A549 (cell line): ENCODE measurements at regions not wholly inside any gene's neighbourhood (a gene's known extent, or its start where the extent isn't known, plus 50 kb on each side); places are given as distances from the start of the nearest gene placed in this dataset.

Experiments
- ATAC-seq, 2 experiments: fragments of 200-7000 bp in 1 of 2; fragments of >200 bp in 1 of 2; cut with Nextera tagmentation in 1 of 2; cut with Tn5 transposase in 1 of 2; 3 replicates each; pipeline versions ENCODE4 v1.8.0 to v1.9.1; 2018 to 2020; ENCODE audit warnings: mild to moderate bottlenecking in 1 of 2, moderate library complexity in 1 of 2
- CTCF ChIA-PET: fragments of 300-600 bp; sonication (Branson Sonifier 250); formaldehyde crosslinking; extraction: SDS; loops from one replicate; lab custom pipeline; 2021; ENCODE audit warnings: antibody characterized with exemption, inconsistent platforms; lab: Yijun Ruan, JAX
- POLR2A ChIA-PET: fragments of 350-600 bp; formaldehyde crosslinking; extraction: SDS; loops from one replicate; lab custom pipeline; 2021; ENCODE audit warnings: antibody characterized with exemption, inconsistent platforms; lab: Yijun Ruan, JAX
- DNase-seq, 2 experiments: peaks; one replicate each; pipeline versions ENCODE4 v3.0.0 to v3.0.0-alpha.2; 2011 to 2016; ENCODE audit warnings: low read depth in 1 of 2, low spot score in 1 of 2
- FAIRE-seq: peaks from 2 replicates; lab custom pipeline; 2011; peaks lifted over from hg19 to GRCh38; lab: Jason Lieb, UNC
- H3K27ac ChIP-seq, 2 experiments: fragments of >200 bp; sonication (Bioruptor Twin); formaldehyde crosslinking; 3 replicates each; pipeline ENCODE4 v1.5.1; 2016 to 2017
- H3K4me1 ChIP-seq: fragments of >200 bp; sonication (Bioruptor Twin); formaldehyde crosslinking; 3 replicates; pipeline ENCODE4 v1.6.1; 2016
- H3K4me2 ChIP-seq: fragments of >200 bp; sonication (Bioruptor Twin); formaldehyde crosslinking; 3 replicates; pipeline ENCODE4 v1.6.1; 2016
- H3K4me3 ChIP-seq: fragments of >200 bp; sonication (Bioruptor Twin); formaldehyde crosslinking; 3 replicates; pipeline ENCODE4 v1.5.1; 2016
- H3K9me3 ChIP-seq: fragments of >200 bp; sonication (Bioruptor Twin); formaldehyde crosslinking; 3 replicates; pipeline ENCODE4 v1.6.1; 2016
- ATOH8 ChIP-seq: fragments of 250-450 bp; sonication (Bioruptor Pico); IDR thresholded peaks from 2 replicates; pipeline ENCODE4 v1.5.0; 2020; ENCODE audit warnings: low read depth, mild to moderate bottlenecking, moderate library complexity
- CEBPB ChIP-seq, 2 experiments: fragments of >200 bp in 1 of 2; sonication (Bioruptor Twin) in 1 of 2; formaldehyde crosslinking in 1 of 2; IDR thresholded peaks; 2 replicates each; pipeline ENCODE4 v1.6.1; 2012 to 2016
- CTCF ChIP-seq: fragments of >200 bp; sonication (Bioruptor Twin); formaldehyde crosslinking; IDR thresholded peaks from 3 replicates; pipeline ENCODE4 v1.5.1; 2016
- EHMT2 ChIP-seq: fragments of 200-600 bp; sonication (generic); IDR thresholded peaks from 2 replicates; pipeline ENCODE4 v1.6.1; 2016; ENCODE audit warnings: antibody characterized with exemption, low read depth, mild to moderate bottlenecking, moderate library complexity
- EP300 ChIP-seq, 2 experiments: fragments of >200 bp; sonication (Bioruptor Twin); formaldehyde crosslinking; IDR thresholded peaks; 2 replicates in 1 of 2; 3 replicates in 1 of 2; pipeline ENCODE4 v1.6.1; 2016 to 2017
- FOSL2 ChIP-seq, 2 experiments: fragments of 450-650 bp in 1 of 2; fragments of >200 bp in 1 of 2; sonication (Bioruptor Twin) in 1 of 2; formaldehyde crosslinking; IDR thresholded peaks; 2 replicates each; pipeline versions ENCODE4 v1.5.0 to v1.6.1; 2016 to 2020; ENCODE audit warnings: mild to moderate bottlenecking in 1 of 2, moderate library complexity in 1 of 2
- FOXS1 ChIP-seq: fragments of 250-450 bp; sonication (Bioruptor Pico); IDR thresholded peaks from 2 replicates; pipeline ENCODE4 v1.5.0; 2020; ENCODE audit warnings: mild to moderate bottlenecking, moderate library complexity
- HDAC2 ChIP-seq: fragments of 200-600 bp; sonication (generic); IDR thresholded peaks from 2 replicates; pipeline ENCODE4 v1.6.1; 2016
- HES2 ChIP-seq: fragments of >200 bp; sonication (Bioruptor Twin); formaldehyde crosslinking; IDR thresholded peaks from 2 replicates; pipeline ENCODE4 v1.6.1; 2016
- HEYL ChIP-seq: fragments of 250-450 bp; sonication (Bioruptor Pico); IDR thresholded peaks from 2 replicates; pipeline ENCODE4 v1.8.0; 2021; ENCODE audit warnings: mild to moderate bottlenecking, moderate library complexity
- HMGXB4 ChIP-seq: fragments of 250-450 bp; sonication (Bioruptor Pico); IDR thresholded peaks from 2 replicates; pipeline ENCODE4 v1.5.0; 2021; ENCODE audit warnings: mild to moderate bottlenecking, moderate library complexity, borderline replicate concordance
- HOXA7 ChIP-seq: fragments of 250-450 bp; sonication (Bioruptor Pico); IDR thresholded peaks from 2 replicates; pipeline ENCODE4 v1.5.0; 2020; ENCODE audit warnings: mild to moderate bottlenecking, moderate library complexity
- HOXB13 ChIP-seq: fragments of 250-450 bp; sonication (Bioruptor Pico); IDR thresholded peaks from 2 replicates; pipeline ENCODE4 v1.5.0; 2020; ENCODE audit warnings: low read depth, mild to moderate bottlenecking, moderate library complexity
- JUN ChIP-seq, 2 experiments: fragments of >200 bp; sonication (Bioruptor Twin); formaldehyde crosslinking; IDR thresholded peaks; 2 replicates in 1 of 2; 3 replicates in 1 of 2; pipeline ENCODE4 v1.6.1; 2016 to 2017
- JUNB ChIP-seq: fragments of >200 bp; sonication (Bioruptor Twin); formaldehyde crosslinking; IDR thresholded peaks from 2 replicates; pipeline ENCODE4 v1.6.1; 2016
- MAFK ChIP-seq: fragments of 450-650 bp; IDR thresholded peaks from 2 replicates; pipeline ENCODE4 v1.6.1; 2014; ENCODE audit not compliant: partially characterized antibody
- MAX ChIP-seq: IDR thresholded peaks from 2 replicates; pipeline ENCODE4 v1.6.1; 2012
- MAZ ChIP-seq: fragments of 150-350 bp; IDR thresholded peaks from 2 replicates; pipeline ENCODE4 v1.6.1; 2014; ENCODE audit warnings: antibody characterized with exemption, low read depth, low read length, borderline replicate concordance
- NFE2L2 ChIP-seq: fragments of 150-350 bp; conservative IDR thresholded peaks from 2 replicates; pipeline ENCODE4 v1.6.1; 2014; ENCODE audit warnings: low read length
- NPAS2 ChIP-seq: fragments of 250-450 bp; sonication (Bioruptor Pico); IDR thresholded peaks from 2 replicates; pipeline ENCODE4 v1.8.0; 2022; ENCODE audit warnings: mild to moderate bottlenecking, moderate library complexity, borderline replicate concordance
- NR3C1 ChIP-seq: fragments of >200 bp; sonication (Bioruptor Twin); formaldehyde crosslinking; IDR thresholded peaks from 3 replicates; pipeline ENCODE4 v1.6.1; 2017
- PBX3 ChIP-seq: IDR thresholded peaks from 2 replicates; pipeline ENCODE4 v1.6.1; 2012
- RAD21 ChIP-seq, 2 experiments: fragments of >200 bp in 1 of 2; sonication (Bioruptor Twin) in 1 of 2; formaldehyde crosslinking in 1 of 2; IDR thresholded peaks in 1 of 2; conservative IDR thresholded peaks in 1 of 2; 2 replicates in 1 of 2; 3 replicates in 1 of 2; pipeline ENCODE4 v1.6.1; 2012 to 2018; ENCODE audit warnings: inconsistent platforms in 1 of 2
- RFX5 ChIP-seq: fragments of 450-650 bp; IDR thresholded peaks from 2 replicates; pipeline ENCODE4 v1.7.1; 2014; ENCODE audit warnings: antibody characterized with exemption, mild to moderate bottlenecking, moderate library complexity
- SREBF2 ChIP-seq: fragments of 450-650 bp; IDR thresholded peaks from 2 replicates; pipeline ENCODE4 v1.6.1; 2014; ENCODE audit warnings: mild to moderate bottlenecking, moderate library complexity
- USF2 ChIP-seq: fragments of 450-650 bp; IDR thresholded peaks from 2 replicates; pipeline ENCODE4 v1.6.1; 2014; ENCODE audit warnings: antibody characterized with exemption
- ZFP36 ChIP-seq: fragments of 450-650 bp; IDR thresholded peaks from 2 replicates; pipeline ENCODE4 v1.6.1; 2014; ENCODE audit warnings: borderline replicate concordance; ENCODE audit not compliant: partially characterized antibody
- ZNF302 ChIP-seq: fragments of 250-450 bp; sonication (Bioruptor Pico); IDR thresholded peaks from 2 replicates; pipeline ENCODE4 v1.9.0; 2021; ENCODE audit warnings: inconsistent platforms, mild to moderate bottlenecking, moderate library complexity
- WGBS: methylation state at CpG from one replicate; pipeline ENCODE4 v1.1.6; 2017; ENCODE audit errors: missing lambda C conversion rate; 5-methylcytosine and 5-hydroxymethylcytosine counted together

- TF ChIP-seq HDAC2 (no peak), EHMT2 (no peak), CEBPB (IDR thresholded peaks at IDR 0.05) (no peak), HES2 (no peak)
Measured at GRCh38 chr4:81690871-81691270, 219.2 kb upstream of the RASGEF1B start (continued).

- ATAC-seq = no peak
- Histone ChIP-seq H3K27ac (no peak overlapping the region), H3K4me3 (no peak overlapping the region), H3K4me2 (no peak overlapping the region), H3K9me3 (no peaks in the 10 kb centered on the region), H3K4me1 (no peaks in the 10 kb centered on the region)
- WGBS = 13% methylated on average over 4 of the region's 4 CpGs
- ChIA-PET CTCF (no interaction called here), POLR2A (no interaction called here)
- DNase-seq = peak in 1 of 2 experiments; percentile 0
- FAIRE-seq = no peak
- TF ChIP-seq HOXB13 (CRISPR knock-in tag) = no peak
- TF ChIP-seq HDAC2 = no peak
Measured at GRCh38 chr4:81688085-81688484, 216.4 kb upstream of the RASGEF1B start.

- no peak for FAIRE-seq
- no peak for DNase-seq
- POLR2A ChIA-PET = no interaction called here
Measured at GRCh38 chr4:81687471-81687870, 215.8 kb upstream of the RASGEF1B start.

GRCh38 chr4:81685104-81685503, 213.4 kb upstream of the RASGEF1B start:
- no peaks in the 10 kb centered on the region for H3K4me1 ChIP-seq
- WGBS = 42% methylated on average over 2 of the region's 2 CpGs
- no peak overlapping the region for H3K27ac ChIP-seq
- POLR2A ChIA-PET = no interaction called here
- no peak overlapping the region for H3K4me3 ChIP-seq
- FAIRE-seq (no peak), DNase-seq (no peak), ATAC-seq (no peak)
- H3K9me3 ChIP-seq = no peaks in the 10 kb centered on the region
- CTCF ChIA-PET = no interaction called here
- H3K4me2 ChIP-seq = no peak overlapping the region
- TF ChIP-seq NFE2L2 (no peak), HMGXB4 (CRISPR knock-in tag) (no peak), ZNF302 (CRISPR knock-in tag) (no peak), EP300 (IDR thresholded peaks at IDR 0.05) (no peak), ZFP36 (no peak), CTCF (no peak), RAD21 (conservative IDR thresholded peaks at IDR 0.05 in 1 of 2, IDR thresholded peaks at IDR 0.05 in 1 of 2) (no peak), HOXA7 (no peak), SREBF2 (no peak)

More at GRCh38 chr4:81687471-81687870, 215.8 kb upstream of the RASGEF1B start:
- CTCF ChIA-PET = no interaction called here
- WGBS = 0% methylated on average over 1 of the region's 1 CpG
- H3K4me2 ChIP-seq = no peak overlapping the region
- ATAC-seq = no peak
- TF ChIP-seq ATOH8 (CRISPR knock-in tag) (no peak), MAX (no peak), NR3C1 (no peak), FOXS1 (CRISPR knock-in tag) (no peak), RFX5 (no peak), NPAS2 (CRISPR knock-in tag) (no peak), HOXB13 (CRISPR knock-in tag) (no peak), ZNF302 (CRISPR knock-in tag) (no peak), HEYL (CRISPR knock-in tag) (no peak), JUNB (no peak), USF2 (no peak), MAZ (no peak), JUN (IDR thresholded peaks at IDR 0.05) (no peak), PBX3 (no peak), MAFK (no peak), FOSL2 (IDR thresholded peaks at IDR 0.05) (no peak), FOSL2 (CRISPR knock-in tag; IDR thresholded peaks at IDR 0.05) (no peak)
- no peak overlapping the region for H3K4me3 ChIP-seq
- no peaks in the 10 kb centered on the region for H3K9me3 ChIP-seq
- no peaks in the 10 kb centered on the region for H3K4me1 ChIP-seq
- H3K27ac ChIP-seq = no peak overlapping the region
